HepG2 (cell line): ENCODE measurements at regions not wholly inside any gene's neighbourhood (a gene's known extent, or its start where the extent isn't known, plus 50 kb on each side); places are given as distances from the start of the nearest gene placed in this dataset.

Source experiments
- AHR ChIP-seq: IDR thresholded peaks from 2 replicates; pipeline ENCODE4 v1.6.1; 2018; ENCODE audit warnings: missing genetic modification reagents, missing compliant biosample characterization
- ATF1 ChIP-seq: IDR thresholded peaks from 2 replicates; pipeline ENCODE4 v1.6.1; 2016; ENCODE audit warnings: mild to moderate bottlenecking, control low read depth
- FOSL2 ChIP-seq: sonication (generic); formaldehyde crosslinking; IDR thresholded peaks from 2 replicates; pipeline ENCODE4 v1.4.0; 2020; ENCODE audit warnings: missing genetic modification reagents
- JUND ChIP-seq: sonication (generic); formaldehyde crosslinking; IDR thresholded peaks from 2 replicates; pipeline ENCODE4 v1.8.0; 2022; ENCODE audit warnings: mild to moderate bottlenecking, missing genetic modification reagents
- PAF1 ChIP-seq: IDR thresholded peaks from 2 replicates; pipeline ENCODE4 v1.6.1; 2016; ENCODE audit warnings: missing genetic modification reagents, missing compliant biosample characterization
- RBM22 ChIP-seq: fragments of 200-400 bp; formaldehyde crosslinking; optimal IDR thresholded peaks from 2 replicates; pipeline ENCODE3; 2017; ENCODE audit warnings: mild to moderate bottlenecking, low read length, moderate library complexity
- ZNF180 ChIP-seq: sonication (generic); formaldehyde crosslinking; IDR thresholded peaks from 2 replicates; pipeline ENCODE4 v1.4.0; 2020; ENCODE audit warnings: low read depth, missing genetic modification reagents, borderline replicate concordance
- ZNF24 ChIP-seq: fragments of 450-650 bp; IDR thresholded peaks from 2 replicates; pipeline ENCODE4 v1.6.1; 2017; ENCODE audit warnings: antibody characterized with exemption, mild to moderate bottlenecking
- TF ChIP-seq, protein P1 (sequence below), 2 experiments: fragments of 450-650 bp in 1 of 2; sonication (generic) in 1 of 2; formaldehyde crosslinking in 1 of 2; IDR thresholded peaks; 2 replicates each; pipeline versions ENCODE4 v1.6.1 to v1.8.0; 2016 to 2022; ENCODE audit warnings: antibody characterized with exemption in 1 of 2, mild to moderate bottlenecking in 1 of 2, missing genetic modification reagents in 1 of 2
- TF ChIP-seq, protein P2 (sequence below): sonication (generic); formaldehyde crosslinking; IDR thresholded peaks from 2 replicates; pipeline ENCODE4 v1.8.1; 2022; ENCODE audit warnings: low read depth, mild to moderate bottlenecking, missing genetic modification reagents
- TF ChIP-seq, protein P3 (sequence below): IDR thresholded peaks from 2 replicates; pipeline ENCODE4 v1.4.0; 2020; ENCODE audit warnings: mild to moderate bottlenecking, missing genetic modification reagents

DNA sequence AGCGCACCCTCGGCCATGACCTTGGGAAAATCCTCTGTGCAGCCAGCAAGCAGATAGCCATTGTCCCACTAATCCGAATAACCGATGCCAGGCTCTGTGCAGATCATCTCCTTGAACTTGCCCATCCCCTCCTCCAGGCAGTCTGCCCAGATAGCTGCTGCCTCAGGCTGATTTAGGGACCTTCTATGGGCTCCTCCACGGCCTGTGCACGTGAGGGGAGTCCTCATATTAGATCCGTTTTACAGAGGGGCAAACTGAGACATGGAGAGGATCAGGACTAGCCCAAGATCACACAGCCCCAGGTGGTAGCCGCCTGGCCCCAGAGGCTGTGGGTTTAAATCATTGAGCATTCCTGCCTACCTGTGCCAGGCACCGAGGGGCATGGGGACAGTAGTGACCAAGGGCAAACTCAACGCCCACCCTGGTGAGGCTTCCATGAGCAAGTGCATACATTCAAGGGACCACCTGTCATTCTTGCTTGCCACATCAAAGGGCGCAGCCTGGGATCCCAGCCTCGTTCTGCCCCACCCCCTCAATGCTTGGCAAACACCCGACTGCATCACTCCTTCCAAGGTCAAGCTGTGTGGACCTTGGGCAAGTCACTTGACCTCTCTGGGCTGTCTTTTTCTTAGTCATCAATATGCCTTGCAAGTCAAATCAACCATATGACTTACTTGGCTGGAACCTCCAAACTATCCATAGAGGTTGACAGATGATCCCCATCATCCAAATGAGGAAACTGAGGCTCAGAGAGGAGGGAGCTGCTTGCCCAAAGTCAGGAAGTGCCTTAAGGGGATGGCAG lies 131.6 kb downstream of the MN1 start (continued):
- TF ChIP-seq, protein P1, sequence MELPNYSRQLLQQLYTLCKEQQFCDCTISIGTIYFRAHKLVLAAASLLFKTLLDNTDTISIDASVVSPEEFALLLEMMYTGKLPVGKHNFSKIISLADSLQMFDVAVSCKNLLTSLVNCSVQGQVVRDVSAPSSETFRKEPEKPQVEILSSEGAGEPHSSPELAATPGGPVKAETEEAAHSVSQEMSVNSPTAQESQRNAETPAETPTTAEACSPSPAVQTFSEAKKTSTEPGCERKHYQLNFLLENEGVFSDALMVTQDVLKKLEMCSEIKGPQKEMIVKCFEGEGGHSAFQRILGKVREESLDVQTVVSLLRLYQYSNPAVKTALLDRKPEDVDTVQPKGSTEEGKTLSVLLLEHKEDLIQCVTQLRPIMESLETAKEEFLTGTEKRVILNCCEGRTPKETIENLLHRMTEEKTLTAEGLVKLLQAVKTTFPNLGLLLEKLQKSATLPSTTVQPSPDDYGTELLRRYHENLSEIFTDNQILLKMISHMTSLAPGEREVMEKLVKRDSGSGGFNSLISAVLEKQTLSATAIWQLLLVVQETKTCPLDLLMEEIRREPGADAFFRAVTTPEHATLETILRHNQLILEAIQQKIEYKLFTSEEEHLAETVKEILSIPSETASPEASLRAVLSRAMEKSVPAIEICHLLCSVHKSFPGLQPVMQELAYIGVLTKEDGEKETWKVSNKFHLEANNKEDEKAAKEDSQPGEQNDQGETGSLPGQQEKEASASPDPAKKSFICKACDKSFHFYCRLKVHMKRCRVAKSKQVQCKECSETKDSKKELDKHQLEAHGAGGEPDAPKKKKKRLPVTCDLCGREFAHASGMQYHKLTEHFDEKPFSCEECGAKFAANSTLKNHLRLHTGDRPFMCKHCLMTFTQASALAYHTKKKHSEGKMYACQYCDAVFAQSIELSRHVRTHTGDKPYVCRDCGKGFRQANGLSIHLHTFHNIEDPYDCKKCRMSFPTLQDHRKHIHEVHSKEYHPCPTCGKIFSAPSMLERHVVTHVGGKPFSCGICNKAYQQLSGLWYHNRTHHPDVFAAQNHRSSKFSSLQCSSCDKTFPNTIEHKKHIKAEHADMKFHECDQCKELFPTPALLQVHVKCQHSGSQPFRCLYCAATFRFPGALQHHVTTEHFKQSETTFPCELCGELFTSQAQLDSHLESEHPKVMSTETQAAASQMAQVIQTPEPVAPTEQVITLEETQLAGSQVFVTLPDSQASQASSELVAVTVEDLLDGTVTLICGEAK (IDR thresholded peaks at IDR 0.05) = no peak
- TF ChIP-seq, protein P1 (CRISPR knock-in tag; IDR thresholded peaks at IDR 0.05) = no peak
- TF ChIP-seq, protein P2, sequence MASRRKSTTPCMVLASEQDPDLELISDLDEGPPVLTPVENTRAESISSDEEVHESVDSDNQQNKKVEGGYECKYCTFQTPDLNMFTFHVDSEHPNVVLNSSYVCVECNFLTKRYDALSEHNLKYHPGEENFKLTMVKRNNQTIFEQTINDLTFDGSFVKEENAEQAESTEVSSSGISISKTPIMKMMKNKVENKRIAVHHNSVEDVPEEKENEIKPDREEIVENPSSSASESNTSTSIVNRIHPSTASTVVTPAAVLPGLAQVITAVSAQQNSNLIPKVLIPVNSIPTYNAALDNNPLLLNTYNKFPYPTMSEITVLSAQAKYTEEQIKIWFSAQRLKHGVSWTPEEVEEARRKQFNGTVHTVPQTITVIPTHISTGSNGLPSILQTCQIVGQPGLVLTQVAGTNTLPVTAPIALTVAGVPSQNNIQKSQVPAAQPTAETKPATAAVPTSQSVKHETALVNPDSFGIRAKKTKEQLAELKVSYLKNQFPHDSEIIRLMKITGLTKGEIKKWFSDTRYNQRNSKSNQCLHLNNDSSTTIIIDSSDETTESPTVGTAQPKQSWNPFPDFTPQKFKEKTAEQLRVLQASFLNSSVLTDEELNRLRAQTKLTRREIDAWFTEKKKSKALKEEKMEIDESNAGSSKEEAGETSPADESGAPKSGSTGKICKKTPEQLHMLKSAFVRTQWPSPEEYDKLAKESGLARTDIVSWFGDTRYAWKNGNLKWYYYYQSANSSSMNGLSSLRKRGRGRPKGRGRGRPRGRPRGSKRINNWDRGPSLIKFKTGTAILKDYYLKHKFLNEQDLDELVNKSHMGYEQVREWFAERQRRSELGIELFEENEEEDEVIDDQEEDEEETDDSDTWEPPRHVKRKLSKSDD (CRISPR knock-in tag) = no peak
- TF ChIP-seq AHR (CRISPR knock-in tag) (0 out of 2 replicates have a peak, but pooled peaks have one; percentile 45), ZNF24 (0 out of 2 replicates have a peak, but pooled peaks have one; percentile 23), FOSL2 (CRISPR knock-in tag) (peak; percentile 85), PAF1 (CRISPR knock-in tag) (no peak), ATF1 (CRISPR knock-in tag) (no peak), JUND (no peak), ZNF180 (CRISPR knock-in tag) (no peak), RBM22 (no peak)
- TF ChIP-seq, protein P3, sequence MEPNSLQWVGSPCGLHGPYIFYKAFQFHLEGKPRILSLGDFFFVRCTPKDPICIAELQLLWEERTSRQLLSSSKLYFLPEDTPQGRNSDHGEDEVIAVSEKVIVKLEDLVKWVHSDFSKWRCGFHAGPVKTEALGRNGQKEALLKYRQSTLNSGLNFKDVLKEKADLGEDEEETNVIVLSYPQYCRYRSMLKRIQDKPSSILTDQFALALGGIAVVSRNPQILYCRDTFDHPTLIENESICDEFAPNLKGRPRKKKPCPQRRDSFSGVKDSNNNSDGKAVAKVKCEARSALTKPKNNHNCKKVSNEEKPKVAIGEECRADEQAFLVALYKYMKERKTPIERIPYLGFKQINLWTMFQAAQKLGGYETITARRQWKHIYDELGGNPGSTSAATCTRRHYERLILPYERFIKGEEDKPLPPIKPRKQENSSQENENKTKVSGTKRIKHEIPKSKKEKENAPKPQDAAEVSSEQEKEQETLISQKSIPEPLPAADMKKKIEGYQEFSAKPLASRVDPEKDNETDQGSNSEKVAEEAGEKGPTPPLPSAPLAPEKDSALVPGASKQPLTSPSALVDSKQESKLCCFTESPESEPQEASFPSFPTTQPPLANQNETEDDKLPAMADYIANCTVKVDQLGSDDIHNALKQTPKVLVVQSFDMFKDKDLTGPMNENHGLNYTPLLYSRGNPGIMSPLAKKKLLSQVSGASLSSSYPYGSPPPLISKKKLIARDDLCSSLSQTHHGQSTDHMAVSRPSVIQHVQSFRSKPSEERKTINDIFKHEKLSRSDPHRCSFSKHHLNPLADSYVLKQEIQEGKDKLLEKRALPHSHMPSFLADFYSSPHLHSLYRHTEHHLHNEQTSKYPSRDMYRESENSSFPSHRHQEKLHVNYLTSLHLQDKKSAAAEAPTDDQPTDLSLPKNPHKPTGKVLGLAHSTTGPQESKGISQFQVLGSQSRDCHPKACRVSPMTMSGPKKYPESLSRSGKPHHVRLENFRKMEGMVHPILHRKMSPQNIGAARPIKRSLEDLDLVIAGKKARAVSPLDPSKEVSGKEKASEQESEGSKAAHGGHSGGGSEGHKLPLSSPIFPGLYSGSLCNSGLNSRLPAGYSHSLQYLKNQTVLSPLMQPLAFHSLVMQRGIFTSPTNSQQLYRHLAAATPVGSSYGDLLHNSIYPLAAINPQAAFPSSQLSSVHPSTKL (CRISPR knock-in tag) = peak; percentile 34
